ENCODE measurements at regions not wholly inside any gene's neighbourhood (a gene's known extent, or its start where the extent isn't known, plus 50 kb on each side); places are given as distances from the start of the nearest gene placed in this dataset.

- TF ChIP-seq CTCF (IDR thresholded peaks at IDR 0.05; ENCODE audit: insufficient read depth, low read length) (no peak), POLR2AphosphoS5 (IDR thresholded peaks at IDR 0.05; ENCODE audit: low read depth) (no peak), REST (IDR thresholded peaks at IDR 0.05; ENCODE audit: insufficient replicate concordance, low read depth) (no peak), SPI1 (IDR thresholded peaks at IDR 0.05; ENCODE audit: borderline replicate concordance, low read depth) (no peak), GABPA (IDR thresholded peaks at IDR 0.05; ENCODE audit: low read depth) (no peak)
Measured at GRCh38 chr18:4641771-4642368, 186.8 kb upstream of the DLGAP1 start.
